ENCODE measurements at regions not wholly inside any gene's neighbourhood (a gene's known extent, or its start where the extent isn't known, plus 50 kb on each side); places are given as distances from the start of the nearest gene placed in this dataset.

DNA sequence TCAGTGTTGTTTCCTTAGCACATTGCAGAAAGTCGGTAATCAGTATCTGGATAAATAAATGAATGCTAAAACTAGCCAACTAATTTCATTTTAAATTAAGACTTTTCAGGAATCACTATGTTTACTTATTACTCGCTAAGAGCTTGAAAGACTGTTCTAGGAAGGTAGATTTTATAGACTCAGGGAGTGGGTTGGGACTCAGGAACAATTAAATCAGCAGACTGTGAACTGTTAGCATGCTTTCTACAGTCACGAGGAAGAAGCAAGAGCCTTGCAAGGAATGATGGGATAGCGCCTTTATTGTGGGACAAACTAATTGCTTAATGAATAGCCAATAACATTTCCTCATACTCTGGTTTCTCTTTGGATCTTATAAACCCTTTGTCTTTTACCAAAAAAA lies 183.2 kb upstream of the AADAT start:
- TF ChIP-seq CTCF (IDR thresholded peaks at IDR 0.05), result no peak
- H3K27me3 Mint-ChIP-seq (ENCODE audit: low read depth), result peaks cover 14% of the 10 kb centered on the region
- no peaks in the 10 kb centered on the region for H3K4me1 Mint-ChIP-seq (ENCODE audit: low read depth)
- H3K4me3 Mint-ChIP-seq (ENCODE audit: unreplicated experiment), result no peak overlapping the region
- no peaks in the 10 kb centered on the region for H3K9me3 Mint-ChIP-seq (ENCODE audit: low read depth)
- no peak overlapping the region for H3K27ac Mint-ChIP-seq (ENCODE audit: unreplicated experiment)
- H3K36me3 Mint-ChIP-seq (ENCODE audit: low read depth), result no peaks in the 10 kb centered on the region
- no peak for DNase-seq (ENCODE audit: low spot score)

GRCh38 chr4:170271723-170272122 lies 182.0 kb upstream of the AADAT start:
- no peak overlapping the region for H3K27ac Mint-ChIP-seq (ENCODE audit: unreplicated experiment)

DNA sequence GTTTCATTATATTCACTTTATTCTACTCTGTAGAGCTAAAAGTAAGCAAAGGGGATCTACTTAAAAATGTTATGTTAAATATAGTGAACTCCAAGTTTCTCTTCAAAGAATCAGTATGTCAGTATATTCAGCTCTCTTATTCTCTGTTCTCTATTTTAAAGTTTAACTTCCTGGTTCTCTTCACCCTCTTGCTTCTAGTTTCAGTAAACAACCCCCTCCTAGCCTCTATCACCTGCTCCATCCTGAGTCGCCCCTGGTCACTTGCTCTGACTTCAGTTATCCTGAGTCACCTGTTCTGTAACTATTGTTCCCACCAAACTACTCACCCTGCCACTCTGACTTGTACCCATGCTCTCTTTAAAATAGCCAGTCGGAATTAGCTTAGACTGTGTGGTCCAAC lies 180.9 kb upstream of the AADAT start:
- Mint-ChIP-seq H3K27ac (ENCODE audit: unreplicated experiment) (no peak overlapping the region), H3K4me3 (ENCODE audit: unreplicated experiment) (no peak overlapping the region), H3K4me1 (ENCODE audit: low read depth) (no peaks in the 10 kb centered on the region), H3K36me3 (ENCODE audit: low read depth) (no peaks in the 10 kb centered on the region), H3K27me3 (ENCODE audit: low read depth) (peaks cover 14% of the 10 kb centered on the region), H3K9me3 (ENCODE audit: low read depth) (no peaks in the 10 kb centered on the region)
- no peak for TF ChIP-seq CTCF (IDR thresholded peaks at IDR 0.05)
- no peak for DNase-seq (ENCODE audit: low spot score)

More at GRCh38 chr4:170271723-170272122, 182.0 kb upstream of the AADAT start:
- Mint-ChIP-seq H3K36me3 (ENCODE audit: low read depth) (no peaks in the 10 kb centered on the region), H3K4me1 (ENCODE audit: low read depth) (no peaks in the 10 kb centered on the region), H3K27me3 (ENCODE audit: low read depth) (peaks cover 14% of the 10 kb centered on the region), H3K4me3 (ENCODE audit: unreplicated experiment) (no peak overlapping the region), H3K9me3 (ENCODE audit: low read depth) (no peaks in the 10 kb centered on the region)
- DNase-seq (ENCODE audit: low spot score), result no peak
- TF ChIP-seq CTCF (IDR thresholded peaks at IDR 0.05), result no peak

- no peak for TF ChIP-seq CTCF (IDR thresholded peaks at IDR 0.05)
- peaks cover 12% of the 10 kb centered on the region for H3K27me3 Mint-ChIP-seq (ENCODE audit: low read depth)
- no peak overlapping the region for H3K27ac Mint-ChIP-seq (ENCODE audit: unreplicated experiment)
- H3K9me3 Mint-ChIP-seq (ENCODE audit: low read depth), result no peaks in the 10 kb centered on the region
- no peaks in the 10 kb centered on the region for H3K4me1 Mint-ChIP-seq (ENCODE audit: low read depth)
- H3K4me3 Mint-ChIP-seq (ENCODE audit: unreplicated experiment), result no peak overlapping the region
- no peaks in the 10 kb centered on the region for H3K36me3 Mint-ChIP-seq (ENCODE audit: low read depth)
- DNase-seq (ENCODE audit: low spot score), result no peak
These were observed 180.2 kb upstream of the AADAT start for GRCh38 chr4:170269950-170270349.

DNA sequence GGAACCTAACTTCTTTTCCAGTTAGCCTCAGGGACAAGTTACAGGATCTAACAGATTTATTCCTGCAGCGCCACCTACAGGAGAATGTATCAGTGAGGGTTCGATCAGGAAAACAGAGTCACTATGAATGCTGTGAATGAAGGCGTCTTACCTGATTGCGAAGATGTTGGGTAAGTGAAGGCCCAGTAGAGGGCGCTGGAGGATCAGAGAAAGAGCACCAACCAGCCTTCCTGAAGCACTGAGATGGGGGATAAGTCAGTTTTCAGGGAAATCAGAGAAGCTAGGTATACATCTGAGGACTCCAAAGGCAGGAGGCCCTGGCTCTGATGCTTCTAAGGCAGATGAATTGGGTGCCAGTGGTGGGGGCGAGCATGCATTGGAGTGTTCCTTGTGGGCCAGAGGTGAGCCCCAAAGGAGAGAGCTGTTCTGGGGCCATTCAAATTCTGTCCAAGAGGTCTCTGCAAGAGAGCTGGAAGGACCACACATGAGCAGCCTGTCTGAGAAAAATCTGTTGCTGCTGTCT lies 169.9 kb upstream of the AADAT start:
- Mint-ChIP-seq H3K27ac (ENCODE audit: unreplicated experiment) (no peak overlapping the region), H3K4me3 (ENCODE audit: unreplicated experiment) (no peak overlapping the region), H3K9me3 (ENCODE audit: low read depth) (peaks cover 2% of the 10 kb centered on the region), H3K27me3 (ENCODE audit: low read depth) (peaks cover 14% of the 10 kb centered on the region), H3K4me1 (ENCODE audit: low read depth) (no peaks in the 10 kb centered on the region), H3K36me3 (ENCODE audit: low read depth) (no peaks in the 10 kb centered on the region)
- no peak for DNase-seq (ENCODE audit: low spot score)
- peak; percentile 91 for TF ChIP-seq CTCF (IDR thresholded peaks at IDR 0.05)

Measured in chondrocyte (in vitro differentiated cells).